Activated CD4-positive, CD25-positive, alpha-beta regulatory T cell treated with anti-CD3 and anti-CD28 coated beads, Interleukin-2, amount 50 U/mL, for 72 hours (primary cell): ENCODE measurements at regions not wholly inside any gene's neighbourhood (a gene's known extent, or its start where the extent isn't known, plus 50 kb on each side); places are given as distances from the start of the nearest gene placed in this dataset.

Source experiments
- DNase-seq: peaks from one replicate; pipeline ENCODE4 v3.0.0; 2021

GRCh38 chr12:41981013-41981412 lies 163.7 kb downstream of the GXYLT1 start:
- no peak for DNase-seq

GRCh38 chr12:41980390-41980789 lies 164.3 kb downstream of the GXYLT1 start:
- no peak for DNase-seq

- no peak for DNase-seq
Measured at GRCh38 chr12:41979574-41979973, 165.1 kb downstream of the GXYLT1 start.

- no peak for DNase-seq
Measured at GRCh38 chr12:41972598-41972997, 172.1 kb downstream of the GXYLT1 start.

- no peak for DNase-seq
Measured at GRCh38 chr12:41972196-41972595, 172.5 kb downstream of the GXYLT1 start.

GRCh38 chr12:41970744-41971143 lies 173.9 kb downstream of the GXYLT1 start:
- no peak for DNase-seq

- no peak for DNase-seq
Measured at GRCh38 chr12:41968599-41968998, 176.1 kb downstream of the GXYLT1 start.

GRCh38 chr12:41967668-41968500 lies 176.8 kb downstream of the GXYLT1 start:
- DNase-seq: no peak

GRCh38 chr12:41966916-41967315 lies 177.8 kb downstream of the GXYLT1 start:
- DNase-seq: no peak

- DNase-seq: no peak
Measured at GRCh38 chr12:41966001-41966400, 178.7 kb downstream of the GXYLT1 start.

GRCh38 chr12:41963398-41963797 lies 181.3 kb downstream of the GXYLT1 start:
- no peak for DNase-seq

GRCh38 chr12:41962171-41962572 lies 182.5 kb downstream of the GXYLT1 start:
- no peak for DNase-seq

- DNase-seq: no peak
Measured at GRCh38 chr12:41959271-41959670, 185.4 kb downstream of the GXYLT1 start.

GRCh38 chr12:41956353-41956752 lies 188.3 kb downstream of the GXYLT1 start:
- DNase-seq: no peak

GRCh38 chr12:41950455-41950854 lies 194.2 kb downstream of the GXYLT1 start:
- DNase-seq: no peak

GRCh38 chr12:41946106-41946505 lies 198.6 kb downstream of the GXYLT1 start:
- DNase-seq: no peak

GRCh38 chr12:41944216-41944615 lies 200.5 kb downstream of the GXYLT1 start:
- no peak for DNase-seq

GRCh38 chr12:41943671-41944070 lies 201.0 kb downstream of the GXYLT1 start:
- DNase-seq: no peak

GRCh38 chr12:41942354-41942753 lies 202.3 kb downstream of the GXYLT1 start:
- DNase-seq: no peak

- DNase-seq: no peak
Measured at GRCh38 chr12:41941079-41941478, 203.6 kb downstream of the GXYLT1 start.

GRCh38 chr12:41940571-41940970 lies 204.1 kb downstream of the GXYLT1 start:
- no peak for DNase-seq

- no peak for DNase-seq
Measured at GRCh38 chr12:41936333-41936732, 208.3 kb downstream of the GXYLT1 start.

- no peak for DNase-seq
Measured at GRCh38 chr12:41935911-41936310, 208.8 kb downstream of the GXYLT1 start.

- no peak for DNase-seq
Measured at GRCh38 chr12:41932470-41932991, 212.1 kb downstream of the GXYLT1 start.
